ENCODE measurements at regions not wholly inside any gene's neighbourhood (a gene's known extent, or its start where the extent isn't known, plus 50 kb on each side); places are given as distances from the start of the nearest gene placed in this dataset.

- in situ Hi-C loops (cut with MboI; ENCODE audit: low pct_unique_long_range_greater_than_20kb, low sequenced_read_pairs, unreplicated experiment) = no loop called here
- no peak for DNase-seq (ENCODE audit: low spot score)
These were observed 217.1 kb upstream of the SPRY2 start for GRCh38 chr13:80558074-80558473.

GRCh38 chr13:80555796-80556678 lies 215.1 kb upstream of the SPRY2 start:
- in situ Hi-C loops (cut with MboI; ENCODE audit: low pct_unique_long_range_greater_than_20kb, low sequenced_read_pairs, unreplicated experiment) = no loop called here
- no peak for TF ChIP-seq CTCF (IDR thresholded peaks at IDR 0.05; ENCODE audit: extremely low read depth, insufficient read depth, missing control alignments)
- no peak for DNase-seq (ENCODE audit: low spot score)

More at GRCh38 chr13:80558074-80558473, 217.1 kb upstream of the SPRY2 start:
- no peak for TF ChIP-seq CTCF (IDR thresholded peaks at IDR 0.05; ENCODE audit: extremely low read depth, insufficient read depth, missing control alignments)

- TF ChIP-seq CTCF (IDR thresholded peaks at IDR 0.05; ENCODE audit: extremely low read depth, insufficient read depth, missing control alignments) = no peak
- DNase-seq (ENCODE audit: low spot score) = no peak
- in situ Hi-C loops (cut with MboI; ENCODE audit: low pct_unique_long_range_greater_than_20kb, low sequenced_read_pairs, unreplicated experiment) = no loop called here
These were observed 212.0 kb upstream of the SPRY2 start for GRCh38 chr13:80552851-80553440.

- TF ChIP-seq CTCF (IDR thresholded peaks at IDR 0.05; ENCODE audit: extremely low read depth, insufficient read depth, missing control alignments) = no peak
- DNase-seq (ENCODE audit: low spot score) = no peak
- in situ Hi-C loops (cut with MboI; ENCODE audit: low pct_unique_long_range_greater_than_20kb, low sequenced_read_pairs, unreplicated experiment) = no loop called here
These were observed 210.9 kb upstream of the SPRY2 start for GRCh38 chr13:80551650-80552497.

- in situ Hi-C loops (cut with MboI; ENCODE audit: low pct_unique_long_range_greater_than_20kb, low sequenced_read_pairs, unreplicated experiment) = no loop called here
- DNase-seq (ENCODE audit: low spot score) = no peak
- no peak for TF ChIP-seq CTCF (IDR thresholded peaks at IDR 0.05; ENCODE audit: extremely low read depth, insufficient read depth, missing control alignments)
These were observed 210.1 kb upstream of the SPRY2 start for GRCh38 chr13:80550971-80551441.

- TF ChIP-seq CTCF (IDR thresholded peaks at IDR 0.05; ENCODE audit: extremely low read depth, insufficient read depth, missing control alignments) = no peak
These were observed 208.0 kb upstream of the SPRY2 start for GRCh38 chr13:80548915-80549314.

More at GRCh38 chr13:80548915-80549314, 208.0 kb upstream of the SPRY2 start:
- DNase-seq (ENCODE audit: low spot score) = no peak
- in situ Hi-C loops (cut with MboI; ENCODE audit: low pct_unique_long_range_greater_than_20kb, low sequenced_read_pairs, unreplicated experiment) = no loop called here
